Calu3 (cell line): ENCODE measurements at regions not wholly inside any gene's neighbourhood (a gene's known extent, or its start where the extent isn't known, plus 50 kb on each side); places are given as distances from the start of the nearest gene placed in this dataset.
"Not testable (repeated sequence)": the region's sequence is repeated elsewhere in the genome, so short reads cannot be mapped to it uniquely, and the experiment has no call there.

Experiments
- BruUV-seq: library from RNA; stranded (reverse); fragments of 400-500 nt; replicated peaks from 2 replicates; lab custom pipeline; 2021; lab: Mats Ljungman, UMichigan
- CTCF ChIA-PET: fragments of 300-600 bp; sonication (Branson Sonifier 250); formaldehyde crosslinking; loops from one replicate; lab custom pipeline; 2022; ENCODE audit warnings: antibody characterized with exemption; lab: Charles Lee
- DNase-seq: peaks from one replicate; pipeline ENCODE4 v3.0.0; 2022
- H3K27ac Mint-ChIP-seq: one replicate; pipeline ENCODE4 v1.8.0; 2022; ENCODE audit warnings: mixed read lengths; ENCODE audit not compliant: unreplicated experiment
- H3K27me3 Mint-ChIP-seq: one replicate; pipeline ENCODE4 v1.8.0; 2022; ENCODE audit warnings: mixed read lengths; ENCODE audit not compliant: unreplicated experiment
- H3K36me3 Mint-ChIP-seq: one replicate; pipeline ENCODE4 v1.8.0; 2022; ENCODE audit warnings: mild to moderate bottlenecking, moderate library complexity, mixed read lengths; ENCODE audit not compliant: insufficient read depth, unreplicated experiment
- H3K4me1 Mint-ChIP-seq: one replicate; pipeline ENCODE4 v1.8.0; 2022; ENCODE audit warnings: mild to moderate bottlenecking, low read depth, mixed read lengths; ENCODE audit not compliant: unreplicated experiment
- H3K4me3 Mint-ChIP-seq: one replicate; pipeline ENCODE4 v1.8.0; 2022; ENCODE audit warnings: mild to moderate bottlenecking, low read depth, moderate library complexity, mixed read lengths; ENCODE audit not compliant: unreplicated experiment
- H3K9me3 Mint-ChIP-seq: one replicate; pipeline ENCODE4 v1.8.0; 2022; ENCODE audit warnings: low read depth, mixed read lengths; ENCODE audit not compliant: unreplicated experiment
- intact Hi-C: fragments of 100-400 bp; cut with micrococcal nuclease; formaldehyde crosslinking; loops from one replicate; pipeline ENCODE4 v1.10.0; 2022; ENCODE audit not compliant: unreplicated experiment
- TF ChIP-seq, protein P1 (sequence below): fragments of 200-600 bp; IDR thresholded peaks from one replicate; pipeline ENCODE4 v1.8.0; 2022; ENCODE audit warnings: antibody characterized with exemption; ENCODE audit not compliant: unreplicated experiment

DNA sequence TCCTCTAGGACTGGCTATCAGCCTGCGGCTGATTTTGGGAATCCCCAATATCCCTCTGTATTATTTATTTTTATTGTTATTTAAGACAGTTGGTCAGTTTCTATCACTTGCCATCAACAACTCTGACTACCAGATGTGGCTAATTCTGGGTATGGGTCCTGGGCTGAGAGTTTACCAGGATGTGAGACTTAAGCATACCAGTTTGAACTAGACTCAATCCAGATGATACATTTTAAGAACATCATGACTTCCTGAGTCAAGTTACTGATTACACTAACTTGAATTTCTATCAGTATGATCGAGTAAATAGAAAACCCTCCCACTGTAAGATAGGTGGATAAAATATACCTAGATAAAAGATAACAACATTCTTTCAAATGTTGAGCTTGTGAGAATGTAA, 634.0 kb downstream of the MAT2B start:
- TF ChIP-seq, protein P1, sequence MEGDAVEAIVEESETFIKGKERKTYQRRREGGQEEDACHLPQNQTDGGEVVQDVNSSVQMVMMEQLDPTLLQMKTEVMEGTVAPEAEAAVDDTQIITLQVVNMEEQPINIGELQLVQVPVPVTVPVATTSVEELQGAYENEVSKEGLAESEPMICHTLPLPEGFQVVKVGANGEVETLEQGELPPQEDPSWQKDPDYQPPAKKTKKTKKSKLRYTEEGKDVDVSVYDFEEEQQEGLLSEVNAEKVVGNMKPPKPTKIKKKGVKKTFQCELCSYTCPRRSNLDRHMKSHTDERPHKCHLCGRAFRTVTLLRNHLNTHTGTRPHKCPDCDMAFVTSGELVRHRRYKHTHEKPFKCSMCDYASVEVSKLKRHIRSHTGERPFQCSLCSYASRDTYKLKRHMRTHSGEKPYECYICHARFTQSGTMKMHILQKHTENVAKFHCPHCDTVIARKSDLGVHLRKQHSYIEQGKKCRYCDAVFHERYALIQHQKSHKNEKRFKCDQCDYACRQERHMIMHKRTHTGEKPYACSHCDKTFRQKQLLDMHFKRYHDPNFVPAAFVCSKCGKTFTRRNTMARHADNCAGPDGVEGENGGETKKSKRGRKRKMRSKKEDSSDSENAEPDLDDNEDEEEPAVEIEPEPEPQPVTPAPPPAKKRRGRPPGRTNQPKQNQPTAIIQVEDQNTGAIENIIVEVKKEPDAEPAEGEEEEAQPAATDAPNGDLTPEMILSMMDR: no peak
- Mint-ChIP-seq H3K4me3 (no peak overlapping the region), H3K9me3 (no peaks in the 10 kb centered on the region), H3K27ac (no peak overlapping the region), H3K36me3 (no peaks in the 10 kb centered on the region), H3K27me3 (no peaks in the 10 kb centered on the region), H3K4me1 (no peaks in the 10 kb centered on the region)
- no peak for DNase-seq
- intact Hi-C loops: no loop called here
- CTCF ChIA-PET: interaction anchor here (0.7 kb wide), 1 partner anchor 11 kb away, joined by 3 read pairs; no protein-coding TSS in a partner anchor
- BruUV-seq: no TSS peak

- CTCF ChIA-PET: interaction anchor here (1.3 kb wide), 1 partner anchor 48 kb away, joined by 3 read pairs; no protein-coding TSS in a partner anchor
- Mint-ChIP-seq H3K9me3 (no peaks in the 10 kb centered on the region), H3K4me1 (no peaks in the 10 kb centered on the region), H3K27me3 (no peaks in the 10 kb centered on the region), H3K36me3 (no peaks in the 10 kb centered on the region), H3K4me3 (no peak overlapping the region), H3K27ac (no peak overlapping the region)
- TF ChIP-seq, protein P1: no peak
- no peak for DNase-seq
- BruUV-seq: no TSS peak
- intact Hi-C loops: no loop called here
Observed at GRCh38 chr5:164145458-164145857, 640.0 kb downstream of the MAT2B start.

- H3K27me3 Mint-ChIP-seq: no peaks in the 10 kb centered on the region
- H3K27ac Mint-ChIP-seq: no peak overlapping the region
- H3K36me3 Mint-ChIP-seq: no peaks in the 10 kb centered on the region
- no peaks in the 10 kb centered on the region for H3K4me1 Mint-ChIP-seq
- no peaks in the 10 kb centered on the region for H3K9me3 Mint-ChIP-seq
- CTCF ChIA-PET: no interaction called here
- intact Hi-C loops: no loop called here
- BruUV-seq: no TSS peak
- TF ChIP-seq, protein P1: no peak
- no peak overlapping the region for H3K4me3 Mint-ChIP-seq
- no peak for DNase-seq
Observed at GRCh38 chr5:164146223-164146622, 640.8 kb downstream of the MAT2B start.

DNA sequence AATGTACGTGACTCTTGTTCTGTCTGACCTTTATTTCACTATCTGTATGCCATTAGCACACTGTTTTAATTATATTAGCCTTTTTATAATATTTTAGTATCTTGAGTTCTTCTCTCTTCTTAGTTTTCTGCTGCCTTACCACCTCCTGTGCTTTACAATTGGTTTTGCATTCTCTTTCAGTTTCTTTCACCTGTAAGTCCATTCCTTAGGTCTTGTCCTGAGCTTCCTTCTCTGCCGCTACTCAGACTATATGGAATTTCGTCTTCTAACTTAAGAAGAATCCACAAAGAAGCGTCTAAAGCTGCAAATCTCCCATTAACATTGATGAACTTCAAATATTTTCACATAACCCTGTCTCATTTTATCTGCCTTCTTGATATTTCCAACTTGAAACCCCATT, 642.9 kb downstream of the MAT2B start:
- no peak for DNase-seq
- BruUV-seq: no TSS peak
- Mint-ChIP-seq H3K36me3 (no peaks in the 10 kb centered on the region), H3K4me1 (peaks cover 5% of the 10 kb centered on the region), H3K27ac (no peak overlapping the region), H3K9me3 (no peaks in the 10 kb centered on the region), H3K27me3 (no peaks in the 10 kb centered on the region), H3K4me3 (no peak overlapping the region)
- intact Hi-C loops: no loop called here
- TF ChIP-seq, protein P1: no peak
- CTCF ChIA-PET: no interaction called here

- DNase-seq, intact Hi-C loops, H3K4me3 Mint-ChIP-seq, H3K36me3 Mint-ChIP-seq, BruUV-seq, CTCF ChIA-PET, H3K9me3 Mint-ChIP-seq, H3K27me3 Mint-ChIP-seq, H3K27ac Mint-ChIP-seq: not testable (repeated sequence)
- peaks cover 15% of the 10 kb centered on the region for H3K4me1 Mint-ChIP-seq
Observed at GRCh38 chr5:164152539-164152938, 647.1 kb downstream of the MAT2B start.
